Hepatocyte (in vitro differentiated cells): ENCODE measurements at regions not wholly inside any gene's neighbourhood (a gene's known extent, or its start where the extent isn't known, plus 50 kb on each side); places are given as distances from the start of the nearest gene placed in this dataset.
A peak's percentile ranks its signal among the peaks of the same experiment; 100 is the strongest.

Experiments used
- DNase-seq: peaks from one replicate; pipeline ENCODE4 v3.0.0-alpha.2; 2016; ENCODE audit warnings: low spot score
- H2AFZ ChIP-seq: fragments of 200-600 bp; sonication (generic); 2 replicates; pipeline ENCODE4 v1.6.0; 2016; ENCODE audit warnings: antibody characterized with exemption, mild to moderate bottlenecking
- H3K27ac ChIP-seq: fragments of 200-600 bp; sonication (generic); 2 replicates; pipeline ENCODE4 v1.5.1; 2016; ENCODE audit warnings: mild to moderate bottlenecking
- H3K27me3 ChIP-seq: fragments of 200-600 bp; sonication (generic); 2 replicates; pipeline ENCODE4 v1.6.1; 2016
- H3K36me3 ChIP-seq: fragments of 200-600 bp; sonication (generic); replicated peaks from 2 replicates; pipeline ENCODE4 v1.5.1; 2016; ENCODE audit warnings: low read depth; ENCODE audit not compliant: insufficient read depth
- H3K4me1 ChIP-seq: fragments of 200-600 bp; sonication (generic); 2 replicates; pipeline ENCODE4 v1.5.1; 2016; ENCODE audit warnings: mild to moderate bottlenecking, moderate library complexity; ENCODE audit not compliant: insufficient read depth
- H3K4me2 ChIP-seq: fragments of 200-600 bp; sonication (generic); 2 replicates; pipeline ENCODE4 v1.6.0; 2016
- H3K4me3 ChIP-seq: fragments of 200-600 bp; sonication (generic); 2 replicates; pipeline ENCODE4 v1.5.1; 2016; ENCODE audit warnings: mild to moderate bottlenecking
- H3K79me2 ChIP-seq: fragments of 200-600 bp; sonication (generic); 2 replicates; pipeline ENCODE4 v1.6.0; 2017; ENCODE audit warnings: mild to moderate bottlenecking
- H3K9me2 ChIP-seq: fragments of 200-600 bp; sonication (generic); replicated peaks from 2 replicates; pipeline ENCODE4 v1.6.0; 2017; ENCODE audit warnings: mild to moderate bottlenecking; ENCODE audit not compliant: insufficient read depth
- H3K9me3 ChIP-seq: fragments of 200-600 bp; sonication (generic); 2 replicates; pipeline ENCODE4 v1.5.1; 2016; ENCODE audit warnings: low read depth, mild to moderate bottlenecking
- H4K20me1 ChIP-seq: fragments of 200-600 bp; sonication (generic); 2 replicates; pipeline ENCODE4 v1.6.0; 2016; ENCODE audit warnings: mild to moderate bottlenecking; ENCODE audit not compliant: insufficient read depth, poor library complexity, severe bottlenecking
- CTCF ChIP-seq: fragments of 200-600 bp; sonication (generic); IDR thresholded peaks from 2 replicates; pipeline ENCODE4 v1.5.1; 2016; ENCODE audit warnings: antibody characterized with exemption, mild to moderate bottlenecking; ENCODE audit not compliant: poor library complexity
- EZH2 ChIP-seq: fragments of 200-600 bp; sonication (generic); IDR thresholded peaks from 2 replicates; pipeline ENCODE4 v1.6.1; 2016; ENCODE audit warnings: antibody characterized with exemption, mild to moderate bottlenecking, borderline replicate concordance
- EZH2phosphoT487 ChIP-seq: fragments of 200-600 bp; sonication (generic); IDR thresholded peaks from one replicate; pipeline ENCODE4 v1.6.1; 2018; ENCODE audit warnings: antibody characterized with exemption, mild to moderate bottlenecking, low read depth, moderate library complexity; ENCODE audit not compliant: unreplicated experiment, severe bottlenecking
- WGBS: methylation state at CpG from one replicate; pipeline ENCODE4 v1.1.6; 2016; ENCODE audit warnings: low lambda C conversion rate; ENCODE audit errors: missing lambda C conversion rate; 5-methylcytosine and 5-hydroxymethylcytosine counted together

- Histone ChIP-seq H3K79me2 (no peaks in the 10 kb centered on the region), H3K9me3 (no peaks in the 10 kb centered on the region), H3K27me3 (no peaks in the 10 kb centered on the region), H4K20me1 (no peaks in the 10 kb centered on the region), H3K4me2 (peak overlapping the region; percentile 36), H3K4me1 (peaks cover 21% of the 10 kb centered on the region), H3K27ac (peak overlapping the region; percentile 90), H3K9me2 (no peaks in the 10 kb centered on the region), H3K4me3 (no peak overlapping the region), H3K36me3 (no peaks in the 10 kb centered on the region), H2AFZ (no peak overlapping the region)
- WGBS = 70% methylated on average over 8 of the region's 8 CpGs
- peak; percentile 35 for DNase-seq
- TF ChIP-seq EZH2phosphoT487 (no peak), CTCF (no peak), EZH2 (no peak)
Observed at GRCh38 chr14:22174412-22175277, 414.4 kb downstream of the DAD1 start.

DNA sequence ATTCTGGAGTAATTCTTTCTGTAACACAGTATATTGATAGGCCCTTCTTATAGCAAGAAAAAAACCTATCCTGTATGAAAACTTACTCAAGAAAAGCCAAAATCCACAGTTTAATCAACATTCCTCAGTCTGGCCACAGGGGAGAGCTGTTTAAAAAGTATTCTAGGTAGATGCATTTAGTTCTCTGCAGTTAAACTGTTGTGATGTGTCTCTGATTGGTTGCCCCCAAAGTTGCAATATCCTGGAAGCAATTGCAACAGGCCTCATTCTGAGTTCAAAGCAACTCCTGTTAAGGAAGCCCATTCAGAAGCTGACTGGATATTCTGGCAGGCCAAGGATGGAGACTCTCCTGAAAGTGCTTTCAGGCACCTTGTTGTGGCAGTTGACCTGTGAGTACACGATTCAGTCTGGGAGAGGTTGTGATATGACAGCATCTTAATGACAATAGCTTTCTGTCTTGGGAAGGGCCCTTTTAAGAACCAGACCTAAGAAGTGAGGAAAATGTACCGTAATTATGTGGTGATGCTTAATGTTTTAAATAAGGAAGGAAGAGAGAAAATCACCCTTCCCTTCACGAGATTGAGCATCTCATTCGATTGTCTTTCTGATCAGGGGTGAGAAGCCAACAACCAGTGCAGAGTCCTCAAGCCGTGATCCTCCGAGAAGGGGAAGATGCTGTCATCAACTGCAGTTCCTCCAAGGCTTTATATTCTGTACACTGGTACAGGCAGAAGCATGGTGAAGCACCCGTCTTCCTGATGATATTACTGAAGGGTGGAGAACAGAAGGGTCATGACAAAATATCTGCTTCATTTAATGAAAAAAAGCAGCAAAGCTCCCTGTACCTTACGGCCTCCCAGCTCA is 420.7 kb downstream of the DAD1 start:
- H3K27me3 ChIP-seq = no peaks in the 10 kb centered on the region
- H2AFZ ChIP-seq = no peak overlapping the region
- no peaks in the 10 kb centered on the region for H3K9me3 ChIP-seq
- no peak overlapping the region for H3K4me3 ChIP-seq
- no peaks in the 10 kb centered on the region for H4K20me1 ChIP-seq
- TF ChIP-seq CTCF (peak; percentile 20), EZH2 (no peak), EZH2phosphoT487 (no peak)
- H3K36me3 ChIP-seq = no peaks in the 10 kb centered on the region
- no peaks in the 10 kb centered on the region for H3K79me2 ChIP-seq
- DNase-seq = no peak
- 89% methylated on average over 8 of the region's 8 CpGs for WGBS
- no peak overlapping the region for H3K27ac ChIP-seq
- no peak overlapping the region for H3K4me2 ChIP-seq
- H3K4me1 ChIP-seq = no peaks in the 10 kb centered on the region
- H3K9me2 ChIP-seq = no peaks in the 10 kb centered on the region

- H3K9me2 ChIP-seq = no peaks in the 10 kb centered on the region
- no peaks in the 10 kb centered on the region for H4K20me1 ChIP-seq
- no peaks in the 10 kb centered on the region for H3K9me3 ChIP-seq
- no peak for TF ChIP-seq EZH2
- no peak for TF ChIP-seq EZH2phosphoT487
- TF ChIP-seq CTCF = no peak
- no peak overlapping the region for H2AFZ ChIP-seq
- H3K36me3 ChIP-seq = no peaks in the 10 kb centered on the region
- H3K4me1 ChIP-seq = no peaks in the 10 kb centered on the region
- no peak for DNase-seq
- H3K27ac ChIP-seq = no peak overlapping the region
- H3K27me3 ChIP-seq = no peaks in the 10 kb centered on the region
- no peak overlapping the region for H3K4me2 ChIP-seq
- no peaks in the 10 kb centered on the region for H3K79me2 ChIP-seq
- H3K4me3 ChIP-seq = no peak overlapping the region
- 63% methylated on average over 3 of the region's 3 CpGs for WGBS
Observed at GRCh38 chr14:22164616-22165015, 424.4 kb downstream of the DAD1 start.
